Ovary (tissue), 3 donors: ENCODE measurements at regions not wholly inside any gene's neighbourhood (a gene's known extent, or its start where the extent isn't known, plus 50 kb on each side); places are given as distances from the start of the nearest gene placed in this dataset.

ENCODE experiments used
- CTCF ChIP-seq, 3 donors: fragments of 450-650 bp in 2 of 3; fragments of 200-600 bp in 1 of 3; IDR thresholded peaks; one replicate each; pipeline versions ENCODE4 v1.5.1 to v1.8.0; 2016 to 2022; ENCODE audit warnings: antibody characterized with exemption in 3 of 3, mild to moderate bottlenecking in 1 of 3
- EP300 ChIP-seq: sonication (generic); formaldehyde crosslinking; IDR thresholded peaks from one replicate; pipeline ENCODE4 v1.6.1; 2017; ENCODE audit warnings: antibody characterized with exemption
- POLR2A ChIP-seq: fragments of 450-650 bp; IDR thresholded peaks from one replicate; pipeline ENCODE4 v1.6.1; 2017; ENCODE audit warnings: antibody characterized with exemption, mild to moderate bottlenecking, moderate library complexity
- donor health status: DM: no; HTN: no; CAD: no.

- no peak for TF ChIP-seq CTCF (IDR thresholded peaks at IDR 0.05)
- no peak for TF ChIP-seq EP300
- no peak for TF ChIP-seq POLR2A
Observed at GRCh38 chr6:91590191-91590590, 1003.3 kb upstream of the MAP3K7 start.
